Stimulated activated CD4-positive, alpha-beta T cell treated with anti-CD3 and anti-CD28 coated beads, Interleukin-4, amount 100 ng/mL, for 1 hour (primary cell): ENCODE measurements at regions not wholly inside any gene's neighbourhood (a gene's known extent, or its start where the extent isn't known, plus 50 kb on each side); places are given as distances from the start of the nearest gene placed in this dataset.

Experiments
- DNase-seq: peaks from one replicate; pipeline ENCODE4 v3.0.0-alpha.2; 2020

GRCh38 chr12:96134200-96134599 lies 60.0 kb upstream of the ELK3 start:
- no peak for DNase-seq

GRCh38 chr12:96136161-96136560 lies 58.0 kb upstream of the ELK3 start:
- no peak for DNase-seq

- no peak for DNase-seq
These were observed 57.3 kb upstream of the ELK3 start for GRCh38 chr12:96136725-96137378.

- no peak for DNase-seq
These were observed 54.0 kb upstream of the ELK3 start for GRCh38 chr12:96140174-96140573.

GRCh38 chr12:96141216-96141912 lies 52.8 kb upstream of the ELK3 start:
- no peak for DNase-seq

- no peak for DNase-seq
These were observed 50.8 kb upstream of the ELK3 start for GRCh38 chr12:96143392-96143791.

- DNase-seq: no peak
These were observed 50.2 kb upstream of the ELK3 start for GRCh38 chr12:96143827-96144565.
